HG03175 (cell line): ENCODE measurements at regions not wholly inside any gene's neighbourhood (a gene's known extent, or its start where the extent isn't known, plus 50 kb on each side); places are given as distances from the start of the nearest gene placed in this dataset.
A peak's percentile ranks its signal among the peaks of the same experiment; 100 is the strongest.
"Not testable (repeated sequence)": the region's sequence is repeated elsewhere in the genome, so short reads cannot be mapped to it uniquely, and the experiment has no call there.

Source experiments
- ATAC-seq: cut with Tn5 transposase; IDR thresholded peaks from one replicate; pipeline ENCODE4 v1.9.1; 2021; ENCODE audit warnings: mild to moderate bottlenecking, moderate library complexity; ENCODE audit not compliant: unreplicated experiment

DNA sequence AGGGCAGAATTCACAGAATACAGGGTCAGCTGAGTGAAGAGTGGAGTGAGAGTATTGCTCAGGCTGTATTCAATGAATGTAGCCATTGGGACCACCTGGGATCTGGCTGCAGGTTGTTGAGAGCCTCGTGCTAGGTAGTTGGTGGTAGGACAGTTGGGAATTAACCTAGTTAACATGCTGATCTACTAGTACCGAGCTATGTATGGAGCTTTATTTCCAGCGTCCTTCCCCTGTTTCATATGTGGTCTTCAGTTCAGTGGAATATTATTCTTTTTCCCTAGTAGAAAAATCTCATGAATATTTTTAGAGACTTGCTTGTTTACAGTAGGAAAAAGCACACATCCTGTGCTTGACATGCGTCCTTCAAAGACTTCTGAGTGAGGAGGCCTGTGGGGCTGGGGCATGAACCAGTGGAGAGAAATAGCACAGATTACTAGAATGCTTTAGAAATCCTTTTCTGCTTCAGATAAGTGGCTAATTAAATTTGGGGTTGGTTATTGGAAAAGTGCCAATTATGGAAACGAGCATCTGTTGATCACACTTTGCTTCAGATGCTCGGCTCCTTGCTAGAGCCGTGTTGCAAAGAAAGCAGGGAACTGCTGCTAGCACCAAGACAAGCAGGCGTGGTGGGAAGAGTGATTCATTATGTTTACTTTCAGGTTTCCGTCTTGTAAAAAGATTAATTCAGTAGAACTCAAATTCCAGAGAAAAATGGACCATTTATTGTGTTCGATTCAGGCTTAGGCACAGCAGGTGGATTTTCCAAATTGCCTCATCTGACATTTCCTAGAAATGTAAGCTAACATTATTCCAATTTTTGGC lies 53.6 kb downstream of the ARF6 start:
- no peak for ATAC-seq

GRCh38 chr14:49947506-49947905 lies 54.6 kb downstream of the ARF6 start:
- ATAC-seq, result no peak

GRCh38 chr14:49950275-49951228 lies 57.7 kb downstream of the ARF6 start:
- ATAC-seq, result no peak

GRCh38 chr14:49951229-49951607 lies 58.3 kb downstream of the ARF6 start:
- ATAC-seq, result no peak

GRCh38 chr14:49951691-49952345 lies 58.9 kb downstream of the ARF6 start:
- no peak for ATAC-seq

- no peak for ATAC-seq
These were observed 60.3 kb downstream of the ARF6 start for GRCh38 chr14:49953196-49953595.

GRCh38 chr14:49954171-49954631 lies 61.3 kb downstream of the ARF6 start:
- no peak for ATAC-seq

DNA sequence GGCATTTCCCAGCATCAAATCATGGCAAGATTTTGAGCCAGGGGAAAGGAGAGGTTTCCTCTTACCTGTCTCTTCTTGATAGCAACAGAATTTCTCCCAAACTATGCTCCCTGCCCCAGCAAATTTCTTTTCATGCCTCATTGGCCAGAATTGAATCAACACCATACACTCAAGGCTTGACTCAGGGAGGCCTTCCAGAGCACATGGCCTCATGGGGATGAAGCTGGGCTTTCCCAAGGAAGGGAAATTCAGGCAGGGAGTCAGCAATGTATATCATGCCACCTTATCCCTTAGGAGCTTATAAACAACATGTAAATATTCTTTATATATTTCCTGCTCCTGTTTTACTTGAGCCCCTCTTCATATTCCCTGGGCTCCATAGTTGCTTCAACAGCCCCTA lies 62.1 kb downstream of the ARF6 start:
- ATAC-seq, result no peak

GRCh38 chr14:49957089-49957852 lies 64.4 kb downstream of the ARF6 start:
- ATAC-seq, result no peak

DNA sequence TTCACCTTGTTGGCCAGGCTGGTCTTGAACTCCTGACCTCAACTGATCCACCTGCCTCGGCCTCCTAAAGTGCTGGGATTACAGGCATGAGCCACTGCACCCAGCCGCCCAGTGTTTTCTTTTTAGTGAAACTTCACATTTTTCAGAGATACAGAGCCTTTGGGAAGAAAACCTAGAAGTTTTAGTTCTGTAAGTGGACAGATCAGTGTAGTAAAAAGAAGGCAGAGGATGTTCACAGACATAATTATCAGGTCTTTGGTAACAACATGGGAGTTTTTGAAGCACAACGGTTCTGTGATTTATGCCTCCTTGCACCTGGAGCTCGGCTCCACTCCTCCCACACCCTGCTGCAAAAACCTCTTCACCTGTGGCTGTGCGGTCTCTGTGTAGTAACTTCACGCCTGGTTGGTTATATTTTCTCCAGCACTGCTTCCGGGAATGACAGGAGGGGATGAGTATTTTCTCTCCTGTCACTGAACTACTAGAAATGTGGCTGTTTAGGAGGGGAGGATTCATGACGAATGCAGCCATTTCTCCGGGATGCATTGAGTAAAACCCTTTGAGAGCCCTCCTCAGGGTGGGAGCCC lies 67.0 kb downstream of the ARF6 start:
- peak; percentile 50 for ATAC-seq

GRCh38 chr14:49960453-49960852 lies 67.6 kb downstream of the ARF6 start:
- ATAC-seq, result peak; percentile 23

DNA sequence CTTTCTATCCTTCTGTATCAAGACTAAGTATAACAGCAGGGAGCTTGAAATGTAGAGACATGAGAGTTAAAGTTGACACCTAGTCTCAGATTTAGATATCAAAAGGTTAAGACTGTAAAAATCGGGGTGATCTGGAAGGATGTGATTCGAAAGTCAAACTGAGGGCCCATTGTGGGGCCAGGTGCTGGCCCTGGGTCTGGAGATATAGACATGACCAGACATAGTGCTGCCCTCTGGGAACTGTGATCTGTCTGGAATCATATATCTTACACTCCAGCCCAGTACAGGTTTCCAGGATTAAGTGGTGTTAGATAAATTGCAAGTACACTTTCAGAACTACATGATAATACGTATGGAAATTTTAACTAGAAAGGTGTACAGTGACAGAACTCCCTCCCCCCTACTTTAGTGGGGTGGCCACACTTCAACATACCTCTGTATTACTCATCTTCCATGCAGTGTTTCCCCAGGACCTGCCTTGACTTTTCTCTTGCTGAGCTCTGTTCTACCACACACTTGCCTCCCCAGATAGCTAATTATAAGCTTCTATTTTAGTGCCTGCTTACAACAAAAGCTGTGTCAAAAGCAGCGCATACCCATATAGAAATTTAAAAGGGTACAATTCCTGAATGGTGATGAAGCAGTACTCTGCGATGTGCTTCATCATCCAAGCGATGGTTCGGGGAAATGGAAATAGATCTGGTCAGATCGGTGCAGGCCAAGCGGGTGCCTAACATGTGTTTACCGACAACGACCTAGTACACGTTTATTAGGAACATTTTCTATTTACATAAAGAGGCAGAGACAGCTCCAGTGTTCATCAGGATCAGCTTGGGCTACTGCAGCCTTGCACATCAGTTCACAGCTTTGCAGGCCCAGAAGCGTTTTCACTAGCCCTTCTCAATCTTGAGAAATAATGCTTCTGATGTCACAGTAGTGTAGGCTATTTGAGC lies 68.7 kb downstream of the ARF6 start:
- peak; percentile 29 for ATAC-seq

GRCh38 chr14:49962621-49963020 lies 69.7 kb downstream of the ARF6 start:
- peak; percentile 45 for ATAC-seq

DNA sequence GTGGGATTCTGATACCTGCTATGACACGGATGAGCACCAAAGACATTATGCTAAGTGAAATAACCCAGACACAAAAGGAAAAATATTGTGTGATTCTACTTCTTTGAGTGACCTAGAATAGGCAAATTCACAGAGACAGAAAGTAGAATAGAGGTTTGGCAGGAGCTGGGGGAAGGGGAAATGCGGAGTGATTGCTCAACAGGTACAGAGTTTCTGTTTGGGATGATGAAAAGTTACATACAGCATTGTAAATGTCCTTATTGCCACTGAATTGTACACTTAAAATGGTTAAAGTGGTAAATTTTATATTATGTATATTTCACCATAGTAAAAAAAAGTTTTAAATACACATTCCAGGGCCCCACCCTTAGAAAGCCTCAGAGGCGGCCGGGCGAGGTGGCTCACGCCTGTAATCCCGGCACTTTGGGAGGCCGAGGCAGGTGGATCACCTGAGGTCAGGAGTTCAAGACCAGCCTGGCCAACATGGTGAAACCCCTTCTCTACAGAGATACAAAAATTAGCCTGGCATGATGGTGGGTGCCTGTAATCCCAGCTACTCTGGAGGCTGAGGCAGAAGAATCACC lies 72.3 kb downstream of the ARF6 start:
- not testable (repeated sequence) for ATAC-seq

- no peak for ATAC-seq
These were observed 73.5 kb downstream of the ARF6 start for GRCh38 chr14:49966304-49966809.

GRCh38 chr14:49966971-49967630 lies 74.2 kb downstream of the ARF6 start:
- ATAC-seq, result no peak

GRCh38 chr14:49969961-49970360 lies 77.1 kb downstream of the ARF6 start:
- no peak for ATAC-seq
